IPS DF 6.9 (cell line): ENCODE measurements at regions not wholly inside any gene's neighbourhood (a gene's known extent, or its start where the extent isn't known, plus 50 kb on each side); places are given as distances from the start of the nearest gene placed in this dataset.

ENCODE experiments used
- DNase-seq: peaks from one replicate; pipeline ENCODE4 v3.0.0-alpha.2; 2013; ENCODE audit warnings: low read depth, low spot score
- H3K27ac ChIP-seq: one replicate; pipeline ENCODE4 v1.5.1; 2013; ENCODE audit warnings: low read length, control low read depth
- H3K27me3 ChIP-seq: 2 replicates; pipeline ENCODE4 v1.6.1; 2013; ENCODE audit warnings: mild to moderate bottlenecking, low read length; ENCODE audit not compliant: control insufficient read depth, insufficient read depth
- H3K36me3 ChIP-seq: 2 replicates; pipeline ENCODE4 v1.6.1; 2013; ENCODE audit warnings: low read length; ENCODE audit not compliant: control insufficient read depth, insufficient read depth
- H3K4me1 ChIP-seq: 2 replicates; pipeline ENCODE4 v1.6.1; 2013; ENCODE audit warnings: low read length; ENCODE audit not compliant: control insufficient read depth, insufficient read depth
- H3K4me3 ChIP-seq: 2 replicates; pipeline ENCODE4 v1.5.1; 2013; ENCODE audit warnings: mild to moderate bottlenecking, low read length
- H3K9me3 ChIP-seq: 2 replicates; pipeline ENCODE4 v1.6.1; 2013; ENCODE audit warnings: low read length, inconsistent platforms; ENCODE audit not compliant: control insufficient read depth, insufficient read depth
- WGBS: extraction: QIAGEN DNeasy Blood & Tissue Kit; methylation state at CpG from one replicate; pipeline ENCODE4 v1.1.7; 2013; ENCODE audit warnings: mixed read lengths, missing lambda C conversion rate; ENCODE audit not compliant: insufficient read length, insufficient coverage; 5-methylcytosine and 5-hydroxymethylcytosine counted together

- Histone ChIP-seq H3K27me3 (no peaks in the 10 kb centered on the region), H3K4me1 (no peaks in the 10 kb centered on the region), H3K4me3 (no peak overlapping the region), H3K9me3 (no peaks in the 10 kb centered on the region; the same call in 1 of the 2 replicates), H3K36me3 (no peaks in the 10 kb centered on the region), H3K27ac (no peak overlapping the region)
- DNase-seq: no peak
- no CpG with 5 or more reads among the region's 3 CpGs for WGBS
Observed at GRCh38 chr18:64333584-64333983, 184.7 kb upstream of the LINC00305 start.

GRCh38 chr18:64332835-64333234 is 183.9 kb upstream of the LINC00305 start:
- no peaks in the 10 kb centered on the region for H3K27me3 ChIP-seq
- DNase-seq: no peak
- no peak overlapping the region for H3K4me3 ChIP-seq
- H3K9me3 ChIP-seq: no peaks in the 10 kb centered on the region; the same call in 1 of the 2 replicates
- no peaks in the 10 kb centered on the region for H3K4me1 ChIP-seq
- no peaks in the 10 kb centered on the region for H3K36me3 ChIP-seq
- no peak overlapping the region for H3K27ac ChIP-seq
- no CpG with 5 or more reads among the region's 6 CpGs for WGBS

GRCh38 chr18:64331419-64331818 is 182.5 kb upstream of the LINC00305 start:
- Histone ChIP-seq H3K9me3 (no peaks in the 10 kb centered on the region; the same call in 1 of the 2 replicates), H3K4me3 (no peak overlapping the region), H3K27ac (no peak overlapping the region), H3K27me3 (no peaks in the 10 kb centered on the region), H3K36me3 (no peaks in the 10 kb centered on the region), H3K4me1 (no peaks in the 10 kb centered on the region)
- no CpG with 5 or more reads among the region's 1 CpG for WGBS
- no peak for DNase-seq

- DNase-seq: no peak
- WGBS: no CpG with 5 or more reads among the region's 6 CpGs
- Histone ChIP-seq H3K27ac (no peak overlapping the region), H3K4me1 (no peaks in the 10 kb centered on the region), H3K36me3 (no peaks in the 10 kb centered on the region), H3K9me3 (no peaks in the 10 kb centered on the region; the same call in 1 of the 2 replicates), H3K4me3 (no peak overlapping the region), H3K27me3 (no peaks in the 10 kb centered on the region)
Observed at GRCh38 chr18:64330931-64331330, 182.0 kb upstream of the LINC00305 start.

- no peak overlapping the region for H3K4me3 ChIP-seq
- H3K27ac ChIP-seq: no peak overlapping the region
- H3K36me3 ChIP-seq: no peaks in the 10 kb centered on the region
- no peaks in the 10 kb centered on the region for H3K4me1 ChIP-seq
- H3K9me3 ChIP-seq: no peaks in the 10 kb centered on the region; the same call in 1 of the 2 replicates
- no peaks in the 10 kb centered on the region for H3K27me3 ChIP-seq
- WGBS: no CpG with 5 or more reads among the region's 4 CpGs
- peak; percentile 13 for DNase-seq
Observed at GRCh38 chr18:64330161-64330560, 181.3 kb upstream of the LINC00305 start.

GRCh38 chr18:64322189-64322588 is 173.3 kb upstream of the LINC00305 start:
- no peaks in the 10 kb centered on the region for H3K4me1 ChIP-seq
- H3K27me3 ChIP-seq: no peaks in the 10 kb centered on the region
- no peak for DNase-seq
- whole genome bisulfite sequencing: no CpG with 5 or more reads among the region's 1 CpG
- no peaks in the 10 kb centered on the region for H3K9me3 ChIP-seq
- H3K4me3 ChIP-seq: no peak overlapping the region
- H3K27ac ChIP-seq: no peak overlapping the region
- no peaks in the 10 kb centered on the region for H3K36me3 ChIP-seq

GRCh38 chr18:64318547-64318946 is 169.7 kb upstream of the LINC00305 start:
- no peak for DNase-seq
- H3K9me3 ChIP-seq: no peaks in the 10 kb centered on the region
- H3K27ac ChIP-seq: no peak overlapping the region
- no peaks in the 10 kb centered on the region for H3K4me1 ChIP-seq
- no peak overlapping the region for H3K4me3 ChIP-seq
- WGBS: no CpG with 5 or more reads among the region's 1 CpG
- no peaks in the 10 kb centered on the region for H3K36me3 ChIP-seq
- H3K27me3 ChIP-seq: no peaks in the 10 kb centered on the region

- DNase-seq: no peak
- Histone ChIP-seq H3K36me3 (no peaks in the 10 kb centered on the region), H3K27ac (no peak overlapping the region), H3K9me3 (no peaks in the 10 kb centered on the region), H3K4me1 (no peaks in the 10 kb centered on the region), H3K27me3 (no peaks in the 10 kb centered on the region), H3K4me3 (no peak overlapping the region)
- no CpG with 5 or more reads among the region's 4 CpGs for WGBS
Observed at GRCh38 chr18:64311859-64312258, 163.0 kb upstream of the LINC00305 start.

GRCh38 chr18:64295839-64296238 is 147.0 kb upstream of the LINC00305 start:
- Histone ChIP-seq H3K36me3 (no peaks in the 10 kb centered on the region), H3K4me3 (no peak overlapping the region), H3K27ac (no peak overlapping the region), H3K27me3 (no peaks in the 10 kb centered on the region), H3K4me1 (no peaks in the 10 kb centered on the region; the same call in 1 of the 2 replicates), H3K9me3 (no peaks in the 10 kb centered on the region)
- DNase-seq: no peak
- no CpG with 5 or more reads among the region's 6 CpGs for WGBS

- no CpG with 5 or more reads among the region's 4 CpGs for WGBS
- no peaks in the 10 kb centered on the region for H3K36me3 ChIP-seq
- H3K9me3 ChIP-seq: no peaks in the 10 kb centered on the region
- DNase-seq: no peak
- no peaks in the 10 kb centered on the region; the same call in 1 of the 2 replicates for H3K4me1 ChIP-seq
- no peak overlapping the region for H3K27ac ChIP-seq
- no peak overlapping the region for H3K4me3 ChIP-seq
- H3K27me3 ChIP-seq: no peaks in the 10 kb centered on the region
Observed at GRCh38 chr18:64294967-64295366, 146.1 kb upstream of the LINC00305 start.

GRCh38 chr18:64288432-64288831 is 139.5 kb upstream of the LINC00305 start:
- no peak overlapping the region for H3K27ac ChIP-seq
- no CpG with 5 or more reads among the region's 2 CpGs for WGBS
- DNase-seq: no peak
- no peaks in the 10 kb centered on the region for H3K4me1 ChIP-seq
- H3K27me3 ChIP-seq: no peaks in the 10 kb centered on the region
- no peaks in the 10 kb centered on the region for H3K36me3 ChIP-seq
- H3K4me3 ChIP-seq: no peak overlapping the region
- no peaks in the 10 kb centered on the region for H3K9me3 ChIP-seq
